ENCODE measurements at regions not wholly inside any gene's neighbourhood (a gene's known extent, or its start where the extent isn't known, plus 50 kb on each side); places are given as distances from the start of the nearest gene placed in this dataset.

DNA sequence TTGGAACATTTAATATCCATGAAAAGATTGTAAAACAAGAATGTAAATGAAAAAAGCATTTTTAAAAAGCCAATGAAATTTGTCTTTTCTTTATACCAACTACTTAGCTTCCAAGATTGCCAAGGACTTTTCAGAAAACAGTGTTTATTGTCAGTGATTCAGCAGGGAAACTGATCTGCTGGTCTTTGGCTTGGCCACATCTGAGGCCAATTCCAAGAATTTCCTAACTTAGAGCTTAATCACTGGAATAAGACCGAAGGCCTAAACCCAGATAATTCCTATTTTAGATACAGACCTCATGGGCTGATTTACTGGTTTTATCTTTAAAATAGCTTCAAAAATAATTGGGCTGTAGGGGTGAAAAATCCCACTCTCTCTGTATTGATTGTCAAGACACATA lies 260.5 kb upstream of the RORA start:
- H3K4me3 Mint-ChIP-seq = no peak overlapping the region
- Histone ChIP-seq H3K9me3 (ENCODE audit: control insufficient read depth, low read depth, low read length) (no peaks in the 10 kb centered on the region), H3K23ac (ENCODE audit: insufficient read length, low read depth, low read length) (no peak overlapping the region), H2BK5ac (ENCODE audit: insufficient read length, low read length) (no peak overlapping the region), H3T11ph (ENCODE audit: low read length) (no peak overlapping the region), H3K79me2 (ENCODE audit: insufficient read depth, low read length) (no peaks in the 10 kb centered on the region), H4K20me1 (ENCODE audit: control insufficient read depth, insufficient read depth, insufficient read length) (no peaks in the 10 kb centered on the region), H3K27me3 (ENCODE audit: insufficient read depth, low read length) (no peaks in the 10 kb centered on the region), H4K5ac (ENCODE audit: insufficient read length, low read depth, low read length) (no peak overlapping the region), H3K4me1 (ENCODE audit: insufficient read depth, low read length) (no peaks in the 10 kb centered on the region), H3K56ac (ENCODE audit: insufficient read length, low read depth, low read length) (no peak overlapping the region), H2BK12ac (ENCODE audit: insufficient read length, low read depth, low read length) (no peak overlapping the region), H3K4me2 (ENCODE audit: insufficient read depth, insufficient read length, low read length) (no peak overlapping the region), H3K9ac (ENCODE audit: extremely low read depth, insufficient read length, low read length) (no peak overlapping the region), H3K27ac (ENCODE audit: insufficient read length, low read depth, low read length) (no peak overlapping the region), H2BK20ac (ENCODE audit: low read depth, low read length, poor library complexity, severe bottlenecking) (no peak overlapping the region), H3K79me1 (ENCODE audit: insufficient read depth, low read depth, low read length, poor library complexity, severe bottlenecking) (no peaks in the 10 kb centered on the region), H2AK5ac (ENCODE audit: insufficient read length, low read length) (no peak overlapping the region), H4K91ac (ENCODE audit: insufficient read length, low read depth, low read length) (no peak overlapping the region), H3K14ac (ENCODE audit: insufficient read depth, low read length) (no peak overlapping the region), H3K4ac (ENCODE audit: low read depth, low read length) (no peak overlapping the region), H3K18ac (ENCODE audit: insufficient read length, low read depth, low read length) (no peak overlapping the region), H3K23me2 (ENCODE audit: insufficient read length, low read depth, low read length, poor library complexity, severe bottlenecking) (no peaks in the 10 kb centered on the region), H2BK120ac (ENCODE audit: low read depth, low read length, poor library complexity, severe bottlenecking) (no peak overlapping the region), H2BK15ac (ENCODE audit: low read depth, low read length) (no peak overlapping the region), H2AFZ (ENCODE audit: low read length) (no peak overlapping the region), H4K8ac (replicated peaks; ENCODE audit: insufficient read length, low read depth, low read length) (no peak overlapping the region)
- no peaks in the 10 kb centered on the region for H3K36me3 Mint-ChIP-seq (ENCODE audit: insufficient read depth in 1 of 3, low read depth in 3 of 3)
- DNase-seq = no peak
- H3K27me3 Mint-ChIP-seq (ENCODE audit: low read depth) = no peaks in the 10 kb centered on the region; the same call in 1 of the 2 replicates
- H3K27ac Mint-ChIP-seq = no peak overlapping the region
- no CpG with 5 or more reads among the region's 1 CpG for WGBS (ENCODE audit: extremely low coverage, insufficient read length, low lambda C conversion rate)
- TF ChIP-seq, protein P1, sequence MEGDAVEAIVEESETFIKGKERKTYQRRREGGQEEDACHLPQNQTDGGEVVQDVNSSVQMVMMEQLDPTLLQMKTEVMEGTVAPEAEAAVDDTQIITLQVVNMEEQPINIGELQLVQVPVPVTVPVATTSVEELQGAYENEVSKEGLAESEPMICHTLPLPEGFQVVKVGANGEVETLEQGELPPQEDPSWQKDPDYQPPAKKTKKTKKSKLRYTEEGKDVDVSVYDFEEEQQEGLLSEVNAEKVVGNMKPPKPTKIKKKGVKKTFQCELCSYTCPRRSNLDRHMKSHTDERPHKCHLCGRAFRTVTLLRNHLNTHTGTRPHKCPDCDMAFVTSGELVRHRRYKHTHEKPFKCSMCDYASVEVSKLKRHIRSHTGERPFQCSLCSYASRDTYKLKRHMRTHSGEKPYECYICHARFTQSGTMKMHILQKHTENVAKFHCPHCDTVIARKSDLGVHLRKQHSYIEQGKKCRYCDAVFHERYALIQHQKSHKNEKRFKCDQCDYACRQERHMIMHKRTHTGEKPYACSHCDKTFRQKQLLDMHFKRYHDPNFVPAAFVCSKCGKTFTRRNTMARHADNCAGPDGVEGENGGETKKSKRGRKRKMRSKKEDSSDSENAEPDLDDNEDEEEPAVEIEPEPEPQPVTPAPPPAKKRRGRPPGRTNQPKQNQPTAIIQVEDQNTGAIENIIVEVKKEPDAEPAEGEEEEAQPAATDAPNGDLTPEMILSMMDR (conservative IDR thresholded peaks at IDR 0.05) = no peak
- H3K4me1 Mint-ChIP-seq = no peaks in the 10 kb centered on the region
- no peaks in the 10 kb centered on the region for H3K9me3 Mint-ChIP-seq
